ENCODE measurements at regions not wholly inside any gene's neighbourhood (a gene's known extent, or its start where the extent isn't known, plus 50 kb on each side); places are given as distances from the start of the nearest gene placed in this dataset.

- Histone ChIP-seq H3K79me2 (ENCODE audit: insufficient read depth) (no peaks in the 10 kb centered on the region), H4K20me1 (ENCODE audit: insufficient read depth) (no peaks in the 10 kb centered on the region), H3K4me2 (no peak overlapping the region), H3K9me2 (no peaks in the 10 kb centered on the region), H2AFZ (ENCODE audit: low read depth) (no peak overlapping the region), H3K9ac (no peak overlapping the region), H3K27me3 (ENCODE audit: insufficient read depth) (no peaks in the 10 kb centered on the region; the same call in none of the 2 replicates), H3F3A (replicated peaks; ENCODE audit: insufficient read depth) (no peaks in the 10 kb centered on the region), H3K36me3 (replicated peaks in 1 of 2; ENCODE audit: control insufficient read depth in 1 of 2, insufficient read depth in 2 of 2, low read length in 1 of 2) (no peaks in the 10 kb centered on the region), H3K27ac (ENCODE audit: low read depth in 2 of 2, low read length in 1 of 2) (no peak overlapping the region), H3K4me3 (ENCODE audit: low read depth in 2 of 2, low read length in 1 of 2) (no peak overlapping the region), H3K9me3 (no peaks in the 10 kb centered on the region), H3K4me1 (ENCODE audit: control insufficient read depth in 1 of 2, insufficient read depth in 2 of 2, low read depth in 1 of 2, low read length in 1 of 2) (no peaks in the 10 kb centered on the region)
- DNase-seq = no peak
- 25% methylated on average over 3 of the region's 3 CpGs for WGBS (ENCODE audit: low lambda C conversion rate)
- TF ChIP-seq FOXM1 (IDR thresholded peaks at IDR 0.05; ENCODE audit: low read depth) (no peak), JUND (IDR thresholded peaks at IDR 0.05) (no peak), MXI1 (IDR thresholded peaks at IDR 0.05; ENCODE audit: low read depth, low read length) (no peak), GATA2 (CRISPR knock-in tag; IDR thresholded peaks at IDR 0.05) (no peak), REST (IDR thresholded peaks at IDR 0.05; ENCODE audit: low read depth, low read length) (no peak), NFIC (IDR thresholded peaks at IDR 0.05; ENCODE audit: borderline replicate concordance) (no peak)
- ChIA-PET POLR2A (no interaction called here), CTCF (no interaction called here)
These were observed 66.0 kb upstream of the LMO4 start for GRCh38 chr1:87262688-87263087.

- H3K4me2 ChIP-seq = no peak overlapping the region
- H3K79me2 ChIP-seq (ENCODE audit: insufficient read depth) = no peaks in the 10 kb centered on the region
- no peak overlapping the region for H3K9ac ChIP-seq
- POLR2A ChIA-PET = no interaction called here
- H3K9me2 ChIP-seq = no peaks in the 10 kb centered on the region
- H2AFZ ChIP-seq (ENCODE audit: low read depth) = no peak overlapping the region
- no peaks in the 10 kb centered on the region for H3K9me3 ChIP-seq
- CTCF ChIA-PET = no interaction called here
- H3K4me1 ChIP-seq (ENCODE audit: control insufficient read depth in 1 of 2, insufficient read depth in 2 of 2, low read depth in 1 of 2, low read length in 1 of 2) = no peaks in the 10 kb centered on the region
- WGBS (ENCODE audit: low lambda C conversion rate) = 18% methylated on average over 2 of the region's 2 CpGs
- no peaks in the 10 kb centered on the region for H3F3A ChIP-seq (replicated peaks; ENCODE audit: insufficient read depth)
- no peaks in the 10 kb centered on the region for H3K36me3 ChIP-seq (replicated peaks in 1 of 2; ENCODE audit: control insufficient read depth in 1 of 2, insufficient read depth in 2 of 2, low read length in 1 of 2)
- H4K20me1 ChIP-seq (ENCODE audit: insufficient read depth) = no peaks in the 10 kb centered on the region
- TF ChIP-seq GATA2 (CRISPR knock-in tag; IDR thresholded peaks at IDR 0.05) (no peak), CHD2 (IDR thresholded peaks at IDR 0.05; ENCODE audit: low read length, partially characterized antibody) (no peak), MXI1 (IDR thresholded peaks at IDR 0.05; ENCODE audit: low read depth, low read length) (no peak), NRF1 (IDR thresholded peaks at IDR 0.05; ENCODE audit: low read depth, low read length) (no peak), SIN3A (IDR thresholded peaks at IDR 0.05; ENCODE audit: borderline replicate concordance, low read depth, low read length) (no peak), ELF1 (IDR thresholded peaks at IDR 0.05) (no peak), RFX5 (IDR thresholded peaks at IDR 0.05; ENCODE audit: low read length) (no peak), FOXM1 (IDR thresholded peaks at IDR 0.05; ENCODE audit: low read depth) (no peak), TCF12 (IDR thresholded peaks at IDR 0.05) (no peak), RCOR1 (IDR thresholded peaks at IDR 0.05; ENCODE audit: low read length) (no peak), RAD21 (IDR thresholded peaks at IDR 0.05; ENCODE audit: low read length) (no peak), EZH2phosphoT487 (IDR thresholded peaks at IDR 0.05; ENCODE audit: borderline replicate concordance, low read depth) (no peak)
- TF ChIP-seq, protein P1, sequence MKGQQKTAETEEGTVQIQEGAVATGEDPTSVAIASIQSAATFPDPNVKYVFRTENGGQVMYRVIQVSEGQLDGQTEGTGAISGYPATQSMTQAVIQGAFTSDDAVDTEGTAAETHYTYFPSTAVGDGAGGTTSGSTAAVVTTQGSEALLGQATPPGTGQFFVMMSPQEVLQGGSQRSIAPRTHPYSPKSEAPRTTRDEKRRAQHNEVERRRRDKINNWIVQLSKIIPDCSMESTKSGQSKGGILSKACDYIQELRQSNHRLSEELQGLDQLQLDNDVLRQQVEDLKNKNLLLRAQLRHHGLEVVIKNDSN (IDR thresholded peaks at IDR 0.05; ENCODE audit: borderline replicate concordance, low read depth) = no peak
- H3K27me3 ChIP-seq (ENCODE audit: insufficient read depth) = no peaks in the 10 kb centered on the region; the same call in none of the 2 replicates
- H3K4me3 ChIP-seq (ENCODE audit: low read depth in 2 of 2, low read length in 1 of 2) = no peak overlapping the region
- DNase-seq = no peak
- no peak overlapping the region for H3K27ac ChIP-seq (ENCODE audit: low read depth in 2 of 2, low read length in 1 of 2)
These were observed 65.4 kb upstream of the LMO4 start for GRCh38 chr1:87263281-87263680.

All from SK-N-SH (cell line).